ENCODE measurements at regions not wholly inside any gene's neighbourhood (a gene's known extent, or its start where the extent isn't known, plus 50 kb on each side); places are given as distances from the start of the nearest gene placed in this dataset.
A peak's percentile ranks its signal among the peaks of the same experiment; 100 is the strongest.

DNA sequence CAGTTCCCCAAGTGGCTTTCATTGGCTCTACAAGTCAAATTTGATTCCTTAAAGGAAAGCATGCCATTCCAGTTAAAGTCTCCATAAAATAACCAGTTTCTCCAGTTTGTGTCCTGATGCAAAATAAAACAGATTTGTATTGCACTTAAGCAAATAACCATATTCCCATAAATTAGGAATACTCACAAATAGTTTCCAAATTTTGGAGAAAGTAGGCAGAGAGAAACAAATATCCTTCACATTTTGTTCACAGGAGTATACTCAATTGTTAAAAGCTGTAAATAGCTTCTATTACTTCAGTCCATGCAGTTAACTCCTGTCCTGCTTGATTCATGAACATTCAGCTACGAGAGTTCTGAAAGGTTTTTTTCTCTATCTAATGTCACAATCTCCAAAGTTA is 281.4 kb upstream of the RGS17 start:
- no peak overlapping the region for H3K9ac ChIP-seq (ENCODE audit: insufficient read depth, low read length)
- DNase-seq (ENCODE audit: low read depth in 2 of 2): peak in 1 of 2 donors; percentile 0
- no peaks in the 10 kb centered on the region for H4K20me1 ChIP-seq (ENCODE audit: control insufficient read depth, extremely low read depth, insufficient read depth, low read length)
- H2AFZ ChIP-seq (ENCODE audit: low read length): no peak overlapping the region
- no peaks in the 10 kb centered on the region for H3K9me3 ChIP-seq (ENCODE audit: control insufficient read depth, insufficient read depth, low read depth, low read length)
- H3K79me2 ChIP-seq (ENCODE audit: control insufficient read depth, insufficient read depth, low read length): no peaks in the 10 kb centered on the region
- H3K27me3 ChIP-seq (ENCODE audit: control insufficient read depth, insufficient read depth, low read length): no peaks in the 10 kb centered on the region
- H3K4me2 ChIP-seq (ENCODE audit: extremely low read depth, insufficient read depth, low read length): no peak overlapping the region
- no peaks in the 10 kb centered on the region for H3K4me1 ChIP-seq (ENCODE audit: control insufficient read depth, extremely low read depth, insufficient read depth, low read length)
- no peak for TF ChIP-seq EZH2 (IDR thresholded peaks at IDR 0.05; ENCODE audit: low read length, missing control alignments)
- TF ChIP-seq, protein P1, sequence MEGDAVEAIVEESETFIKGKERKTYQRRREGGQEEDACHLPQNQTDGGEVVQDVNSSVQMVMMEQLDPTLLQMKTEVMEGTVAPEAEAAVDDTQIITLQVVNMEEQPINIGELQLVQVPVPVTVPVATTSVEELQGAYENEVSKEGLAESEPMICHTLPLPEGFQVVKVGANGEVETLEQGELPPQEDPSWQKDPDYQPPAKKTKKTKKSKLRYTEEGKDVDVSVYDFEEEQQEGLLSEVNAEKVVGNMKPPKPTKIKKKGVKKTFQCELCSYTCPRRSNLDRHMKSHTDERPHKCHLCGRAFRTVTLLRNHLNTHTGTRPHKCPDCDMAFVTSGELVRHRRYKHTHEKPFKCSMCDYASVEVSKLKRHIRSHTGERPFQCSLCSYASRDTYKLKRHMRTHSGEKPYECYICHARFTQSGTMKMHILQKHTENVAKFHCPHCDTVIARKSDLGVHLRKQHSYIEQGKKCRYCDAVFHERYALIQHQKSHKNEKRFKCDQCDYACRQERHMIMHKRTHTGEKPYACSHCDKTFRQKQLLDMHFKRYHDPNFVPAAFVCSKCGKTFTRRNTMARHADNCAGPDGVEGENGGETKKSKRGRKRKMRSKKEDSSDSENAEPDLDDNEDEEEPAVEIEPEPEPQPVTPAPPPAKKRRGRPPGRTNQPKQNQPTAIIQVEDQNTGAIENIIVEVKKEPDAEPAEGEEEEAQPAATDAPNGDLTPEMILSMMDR (conservative IDR thresholded peaks at IDR 0.05 in 1 of 2, IDR thresholded peaks at IDR 0.05 in 1 of 2; ENCODE audit: low read depth in 1 of 2, low read length in 2 of 2): no peak
- no peak overlapping the region for H3K4me3 ChIP-seq (replicated peaks in 1 of 4; ENCODE audit: control extremely low read depth in 1 of 4, insufficient read depth in 1 of 4, low read depth in 3 of 4, low read length in 4 of 4)
- no peaks in the 10 kb centered on the region for H3K36me3 ChIP-seq (ENCODE audit: control insufficient read depth, insufficient read depth, low read length)
- no peak overlapping the region for H3K27ac ChIP-seq (ENCODE audit: insufficient read depth, low read length)

DNA sequence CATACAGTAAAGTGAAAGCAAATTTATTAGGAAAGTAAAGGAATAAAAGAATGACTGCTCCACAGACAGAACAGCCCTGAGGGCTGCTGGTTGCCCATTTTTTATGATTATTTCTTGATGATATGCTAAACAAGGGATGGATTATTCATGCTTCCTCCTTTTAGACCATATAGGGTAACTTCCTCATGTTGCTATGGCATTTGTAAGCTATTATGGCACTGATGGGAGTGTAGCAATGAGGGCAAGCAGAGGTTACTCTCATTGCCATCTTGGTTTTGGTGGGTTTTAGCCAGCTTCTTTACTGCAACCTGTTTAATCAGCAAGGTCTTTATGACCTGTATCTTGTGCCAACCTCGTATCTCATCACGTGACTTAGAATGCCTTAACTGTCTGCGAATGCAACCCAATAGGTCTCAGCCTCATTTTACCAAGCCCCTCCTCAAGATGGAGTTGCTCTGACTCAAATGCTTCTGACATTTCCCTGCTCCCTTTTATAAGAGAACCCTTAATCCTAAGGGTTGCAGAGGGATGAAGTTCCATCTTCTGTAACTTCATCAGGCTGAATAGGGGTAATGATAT is 280.1 kb upstream of the RGS17 start:
- Histone ChIP-seq H3K4me2 (ENCODE audit: extremely low read depth, insufficient read depth, low read length) (no peak overlapping the region), H3K9ac (ENCODE audit: insufficient read depth, low read length) (no peak overlapping the region), H2AFZ (ENCODE audit: low read length) (no peak overlapping the region), H3K79me2 (ENCODE audit: control insufficient read depth, insufficient read depth, low read length) (no peaks in the 10 kb centered on the region), H3K36me3 (ENCODE audit: control insufficient read depth, insufficient read depth, low read length) (no peaks in the 10 kb centered on the region), H4K20me1 (ENCODE audit: control insufficient read depth, extremely low read depth, insufficient read depth, low read length) (no peaks in the 10 kb centered on the region), H3K9me3 (ENCODE audit: control insufficient read depth, insufficient read depth, low read depth, low read length) (no peaks in the 10 kb centered on the region), H3K4me3 (replicated peaks in 1 of 4; ENCODE audit: control extremely low read depth in 1 of 4, insufficient read depth in 1 of 4, low read depth in 3 of 4, low read length in 4 of 4) (no peak overlapping the region), H3K27me3 (ENCODE audit: control insufficient read depth, insufficient read depth, low read length) (no peaks in the 10 kb centered on the region), H3K27ac (ENCODE audit: insufficient read depth, low read length) (no peak overlapping the region), H3K4me1 (ENCODE audit: control insufficient read depth, extremely low read depth, insufficient read depth, low read length) (no peaks in the 10 kb centered on the region)
- no peak for DNase-seq (ENCODE audit: low read depth in 2 of 2)
- TF ChIP-seq, protein P1 (conservative IDR thresholded peaks at IDR 0.05 in 1 of 2, IDR thresholded peaks at IDR 0.05 in 1 of 2; ENCODE audit: low read depth in 1 of 2, low read length in 2 of 2): no peak
- no peak for TF ChIP-seq EZH2 (IDR thresholded peaks at IDR 0.05; ENCODE audit: low read length, missing control alignments)

DNA sequence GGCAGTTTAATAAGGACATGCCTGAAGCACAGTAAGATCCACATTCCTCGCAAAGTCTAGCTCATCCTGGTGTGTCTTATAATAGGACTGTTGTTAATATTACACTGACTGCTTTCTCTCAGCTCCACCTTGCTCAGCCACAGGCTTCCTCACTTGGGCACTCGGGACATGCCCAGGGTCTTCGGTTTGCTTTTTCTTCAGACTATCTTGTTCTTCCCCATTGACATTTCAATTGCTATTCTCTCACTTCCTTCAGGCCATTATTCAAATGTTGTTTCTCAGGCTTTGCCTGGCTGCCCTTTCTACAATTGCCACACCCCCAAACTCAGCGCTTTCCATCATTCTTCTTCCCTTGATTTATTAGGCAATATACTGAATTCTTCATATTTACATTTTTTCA is 274.8 kb upstream of the RGS17 start:
- Histone ChIP-seq H3K9ac (ENCODE audit: insufficient read depth, low read length) (no peak overlapping the region), H3K4me1 (ENCODE audit: control insufficient read depth, extremely low read depth, insufficient read depth, low read length) (no peaks in the 10 kb centered on the region), H2AFZ (ENCODE audit: low read length) (no peak overlapping the region), H3K27ac (ENCODE audit: insufficient read depth, low read length) (no peak overlapping the region), H3K36me3 (ENCODE audit: control insufficient read depth, insufficient read depth, low read length) (no peaks in the 10 kb centered on the region), H4K20me1 (ENCODE audit: control insufficient read depth, extremely low read depth, insufficient read depth, low read length) (no peaks in the 10 kb centered on the region), H3K27me3 (ENCODE audit: control insufficient read depth, insufficient read depth, low read length) (no peaks in the 10 kb centered on the region), H3K79me2 (ENCODE audit: control insufficient read depth, insufficient read depth, low read length) (no peaks in the 10 kb centered on the region), H3K4me3 (replicated peaks in 1 of 4; ENCODE audit: control extremely low read depth in 1 of 4, insufficient read depth in 1 of 4, low read depth in 3 of 4, low read length in 4 of 4) (no peak overlapping the region), H3K4me2 (ENCODE audit: extremely low read depth, insufficient read depth, low read length) (no peak overlapping the region), H3K9me3 (ENCODE audit: control insufficient read depth, insufficient read depth, low read depth, low read length) (no peaks in the 10 kb centered on the region)
- no peak for TF ChIP-seq EZH2 (IDR thresholded peaks at IDR 0.05; ENCODE audit: low read length, missing control alignments)
- TF ChIP-seq, protein P1 (conservative IDR thresholded peaks at IDR 0.05 in 1 of 2, IDR thresholded peaks at IDR 0.05 in 1 of 2; ENCODE audit: low read depth in 1 of 2, low read length in 2 of 2): no peak
- DNase-seq (ENCODE audit: low read depth in 2 of 2): no peak

Data from fibroblast of lung (primary cell).